A673 (cell line): ENCODE measurements at regions not wholly inside any gene's neighbourhood (a gene's known extent, or its start where the extent isn't known, plus 50 kb on each side); places are given as distances from the start of the nearest gene placed in this dataset.

Experiments used
- BruUV-seq: library from RNA; stranded (reverse); fragments of 400-500 nt; replicated peaks from 2 replicates; lab custom pipeline; 2021; lab: Mats Ljungman, UMichigan
- CTCF ChIA-PET: fragments of 300-600 bp; sonication (Branson Sonifier 250); formaldehyde crosslinking; loops from one replicate; lab custom pipeline; 2022; ENCODE audit warnings: antibody characterized with exemption; lab: Charles Lee
- POLR2A ChIA-PET: fragments of 300-600 bp; sonication (Branson Sonifier 250); formaldehyde crosslinking; loops from one replicate; lab custom pipeline; 2022; ENCODE audit warnings: antibody characterized with exemption; ENCODE audit not compliant: low non-redundant PET; lab: Charles Lee
- DNase-seq: peaks from one replicate; pipeline ENCODE4 v3.0.0-alpha.2; 2015; ENCODE audit warnings: low spot score
- H3K27ac ChIP-seq: fragments of 200-600 bp; sonication (generic); 2 replicates; pipeline ENCODE4 v1.5.1; 2016; ENCODE audit warnings: mixed run types, low read depth, mild to moderate bottlenecking, mixed read lengths, antibody characterized with exemption, low read length; ENCODE audit not compliant: poor library complexity, severe bottlenecking
- H3K27me3 ChIP-seq: fragments of 200-600 bp; sonication (generic); replicated peaks from 2 replicates; pipeline ENCODE4 v1.6.1; 2017; ENCODE audit warnings: mixed run types, low read depth, mild to moderate bottlenecking, mixed read lengths, antibody characterized with exemption, low read length; ENCODE audit not compliant: insufficient read depth, poor library complexity
- H3K36me3 ChIP-seq: fragments of 200-600 bp; sonication (generic); 2 replicates; pipeline ENCODE4 v1.6.1; 2016; ENCODE audit warnings: mixed run types, mild to moderate bottlenecking, mixed read lengths, antibody characterized with exemption, low read length; ENCODE audit not compliant: insufficient read depth, poor library complexity, severe bottlenecking
- H3K4me1 ChIP-seq: fragments of 200-600 bp; sonication (generic); 2 replicates; pipeline ENCODE4 v1.6.1; 2017; ENCODE audit warnings: mixed run types, mild to moderate bottlenecking, mixed read lengths, antibody characterized with exemption, low read length; ENCODE audit not compliant: insufficient read depth, poor library complexity, severe bottlenecking
- H3K4me3 ChIP-seq: fragments of 200-600 bp; sonication (generic); 2 replicates; pipeline ENCODE4 v1.5.1; 2016; ENCODE audit warnings: low read depth, mixed run types, mild to moderate bottlenecking, mixed read lengths, low read length; ENCODE audit not compliant: poor library complexity, severe bottlenecking
- H3K9me3 ChIP-seq: fragments of 200-600 bp; sonication (generic); 2 replicates; pipeline ENCODE4 v1.6.1; 2016; ENCODE audit warnings: mixed run types, low read depth, mild to moderate bottlenecking, mixed read lengths, antibody characterized with exemption, low read length; ENCODE audit not compliant: poor library complexity, severe bottlenecking
- CTCF ChIP-seq: fragments of 300-800, 200-600 bp; sonication (generic); conservative IDR thresholded peaks from 2 replicates; pipeline ENCODE4 v1.5.1; 2017; ENCODE audit warnings: low read depth, mild to moderate bottlenecking, antibody characterized with exemption, low read length, moderate library complexity, mixed read lengths
- EZH2 ChIP-seq: fragments of 200-600 bp; sonication (generic); IDR thresholded peaks from 2 replicates; pipeline ENCODE4 v1.6.1; 2017; ENCODE audit warnings: borderline replicate concordance, low read depth, mild to moderate bottlenecking, mixed read lengths, antibody characterized with exemption, low read length; ENCODE audit not compliant: poor library complexity, severe bottlenecking
- intact Hi-C: fragments of 100-400 bp; cut with micrococcal nuclease; formaldehyde crosslinking; loops from one replicate; pipeline ENCODE4 v1.10.0; 2022; ENCODE audit not compliant: unreplicated experiment

DNA sequence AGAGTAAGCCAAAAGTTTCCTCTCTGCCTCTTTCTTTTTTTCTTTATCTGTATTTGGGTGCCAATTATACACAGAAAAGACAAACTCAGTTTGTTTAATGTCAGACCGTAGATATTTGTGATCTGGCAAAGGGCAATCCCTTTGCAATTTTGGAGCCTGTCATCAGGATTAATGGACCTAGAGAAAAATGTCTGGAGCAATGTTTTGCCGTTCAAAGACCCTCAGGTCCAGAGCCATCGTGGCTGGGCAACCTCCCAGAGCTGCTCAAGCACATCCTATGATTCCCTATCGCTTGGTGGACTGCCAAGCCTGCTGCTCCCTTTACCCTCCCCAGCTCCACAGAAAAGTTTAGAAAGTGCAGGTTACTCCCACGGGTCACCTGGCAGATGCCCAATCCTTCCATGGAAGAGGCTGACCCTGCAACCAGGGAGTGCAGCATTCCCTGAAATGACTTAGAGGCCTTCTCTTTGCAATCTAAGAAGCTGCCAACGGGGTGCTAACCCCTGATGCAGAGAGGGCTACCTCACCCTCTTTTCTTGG is 112.5 kb upstream of the NGF start:
- Histone ChIP-seq H3K27me3 (peaks cover 9% of the 10 kb centered on the region), H3K4me3 (no peak overlapping the region), H3K36me3 (no peaks in the 10 kb centered on the region), H3K4me1 (no peaks in the 10 kb centered on the region), H3K9me3 (no peaks in the 10 kb centered on the region), H3K27ac (no peak overlapping the region)
- no peak for DNase-seq
- intact Hi-C loops = no loop called here
- POLR2A ChIA-PET = no interaction called here
- no peak for TF ChIP-seq EZH2
- TF ChIP-seq CTCF = no peak
- BruUV-seq = no TSS peak
- CTCF ChIA-PET = no interaction called here

DNA sequence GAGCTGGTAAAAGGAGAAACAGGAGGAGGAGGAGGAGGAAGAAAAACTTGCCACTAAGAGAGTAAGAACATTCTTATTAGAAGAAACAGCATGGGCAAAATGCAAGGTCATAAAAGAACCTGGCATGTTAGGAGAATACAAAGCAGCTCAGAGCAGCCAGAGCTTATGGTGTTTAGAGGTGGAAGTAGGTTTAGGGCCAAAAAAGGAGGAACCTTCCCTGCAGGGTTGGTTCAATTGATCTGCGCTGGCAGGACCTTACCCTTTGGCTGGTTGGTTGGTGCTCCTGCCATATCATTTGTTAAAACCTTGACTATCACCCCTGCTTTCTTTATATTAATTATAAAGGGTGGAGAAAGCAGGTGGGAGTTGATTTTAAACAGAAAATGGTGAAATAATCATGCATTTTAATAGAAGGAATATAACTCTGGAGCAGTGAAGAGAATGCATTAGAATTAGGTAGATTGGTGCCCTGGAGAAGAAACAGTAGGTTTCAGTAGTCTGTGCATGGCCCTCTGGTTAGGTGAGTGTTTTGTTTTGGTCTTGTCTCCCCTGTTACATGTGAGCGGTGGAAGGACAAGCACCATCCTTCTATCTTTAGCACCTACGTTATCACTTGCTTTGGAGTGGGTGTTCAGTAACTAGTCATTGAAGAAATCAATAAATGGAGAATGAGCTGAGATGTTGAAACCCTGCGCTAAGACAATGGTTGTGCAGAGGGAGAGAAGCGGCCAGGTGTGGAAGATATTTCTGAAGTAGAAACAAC is 110.4 kb upstream of the NGF start:
- no peaks in the 10 kb centered on the region for H3K36me3 ChIP-seq
- no peak overlapping the region for H3K4me3 ChIP-seq
- H3K27ac ChIP-seq = no peak overlapping the region
- no TSS peak for BruUV-seq
- H3K27me3 ChIP-seq = peaks cover 9% of the 10 kb centered on the region
- intact Hi-C loops = no loop called here
- H3K4me1 ChIP-seq = no peaks in the 10 kb centered on the region
- POLR2A ChIA-PET = no interaction called here
- CTCF ChIA-PET = no interaction called here
- TF ChIP-seq CTCF = no peak
- no peak for TF ChIP-seq EZH2
- no peak for DNase-seq
- no peaks in the 10 kb centered on the region for H3K9me3 ChIP-seq

DNA sequence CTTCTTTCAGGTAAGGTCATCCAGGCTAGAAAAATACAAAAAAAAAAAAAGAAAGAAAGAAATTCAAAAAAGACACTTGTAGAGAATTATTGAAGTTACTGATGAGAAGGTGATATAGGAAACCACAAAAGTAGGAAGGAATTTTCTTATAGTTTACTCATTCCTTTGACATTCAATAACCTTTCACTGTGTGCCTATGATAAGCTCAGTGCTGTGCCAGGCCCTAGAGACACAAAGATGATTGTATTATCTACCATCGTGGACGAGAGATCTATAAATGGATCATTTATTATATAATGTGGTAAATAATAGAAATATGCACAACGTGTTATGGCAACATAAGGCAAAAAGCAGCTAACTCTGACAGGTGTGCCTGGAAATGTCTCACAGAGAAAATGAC is 109.6 kb upstream of the NGF start:
- TF ChIP-seq EZH2 (no peak), CTCF (no peak)
- ChIA-PET CTCF (no interaction called here), POLR2A (no interaction called here)
- intact Hi-C loops = no loop called here
- no peaks in the 10 kb centered on the region for H3K4me1 ChIP-seq
- H3K36me3 ChIP-seq = no peaks in the 10 kb centered on the region
- no peak overlapping the region for H3K4me3 ChIP-seq
- H3K27me3 ChIP-seq = peaks cover 11% of the 10 kb centered on the region
- BruUV-seq = no TSS peak
- no peak for DNase-seq
- no peaks in the 10 kb centered on the region for H3K9me3 ChIP-seq
- no peak overlapping the region for H3K27ac ChIP-seq
